NB4 (cell line): ENCODE measurements at regions not wholly inside any gene's neighbourhood (a gene's known extent, or its start where the extent isn't known, plus 50 kb on each side); places are given as distances from the start of the nearest gene placed in this dataset.

ENCODE experiments used
- DNase-seq: peaks from one replicate; pipeline ENCODE4 v3.0.0; 2010; ENCODE audit warnings: low read depth
- H3K4me3 ChIP-seq: one replicate; pipeline ENCODE4 v1.5.1; 2011; ENCODE audit warnings: mild to moderate bottlenecking, low read depth, low read length, moderate library complexity
- MAX ChIP-seq: IDR thresholded peaks from 2 replicates; pipeline ENCODE4 v1.6.1; 2011; ENCODE audit warnings: low read depth, low read length
- MYC ChIP-seq: IDR thresholded peaks from 2 replicates; pipeline ENCODE4 v1.6.1; 2011; ENCODE audit warnings: low read depth, low read length
- POLR2A ChIP-seq: IDR thresholded peaks from 2 replicates; pipeline ENCODE4 v1.6.1; 2011; ENCODE audit warnings: mild to moderate bottlenecking; ENCODE audit not compliant: insufficient read length; ENCODE audit errors: extremely low read depth
- TF ChIP-seq, protein P1 (sequence below): IDR thresholded peaks from one replicate; pipeline ENCODE4 v1.5.1; 2012; ENCODE audit warnings: low read depth, low read length

DNA sequence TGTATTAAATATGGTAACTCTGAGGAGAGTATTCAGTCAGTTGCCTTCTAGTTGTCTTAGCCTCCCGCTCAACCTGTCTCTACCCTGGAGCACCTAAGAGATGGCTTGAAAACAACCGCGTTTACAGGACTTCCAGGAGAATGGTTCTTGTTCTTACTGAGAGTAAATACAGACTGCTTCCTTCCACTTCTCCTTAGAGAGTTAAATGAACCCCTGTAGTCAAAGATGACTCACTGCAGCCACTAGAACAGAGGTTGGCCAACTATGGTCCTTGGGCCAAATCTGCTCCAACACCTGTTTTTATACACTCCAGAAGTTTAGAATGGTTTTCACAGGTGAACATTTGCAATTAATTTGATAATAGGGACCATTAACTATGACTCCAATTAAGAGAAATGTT lies 60.1 kb upstream of the ASB17 start:
- no peak for TF ChIP-seq POLR2A
- TF ChIP-seq MAX: no peak
- TF ChIP-seq MYC: no peak
- TF ChIP-seq, protein P1, sequence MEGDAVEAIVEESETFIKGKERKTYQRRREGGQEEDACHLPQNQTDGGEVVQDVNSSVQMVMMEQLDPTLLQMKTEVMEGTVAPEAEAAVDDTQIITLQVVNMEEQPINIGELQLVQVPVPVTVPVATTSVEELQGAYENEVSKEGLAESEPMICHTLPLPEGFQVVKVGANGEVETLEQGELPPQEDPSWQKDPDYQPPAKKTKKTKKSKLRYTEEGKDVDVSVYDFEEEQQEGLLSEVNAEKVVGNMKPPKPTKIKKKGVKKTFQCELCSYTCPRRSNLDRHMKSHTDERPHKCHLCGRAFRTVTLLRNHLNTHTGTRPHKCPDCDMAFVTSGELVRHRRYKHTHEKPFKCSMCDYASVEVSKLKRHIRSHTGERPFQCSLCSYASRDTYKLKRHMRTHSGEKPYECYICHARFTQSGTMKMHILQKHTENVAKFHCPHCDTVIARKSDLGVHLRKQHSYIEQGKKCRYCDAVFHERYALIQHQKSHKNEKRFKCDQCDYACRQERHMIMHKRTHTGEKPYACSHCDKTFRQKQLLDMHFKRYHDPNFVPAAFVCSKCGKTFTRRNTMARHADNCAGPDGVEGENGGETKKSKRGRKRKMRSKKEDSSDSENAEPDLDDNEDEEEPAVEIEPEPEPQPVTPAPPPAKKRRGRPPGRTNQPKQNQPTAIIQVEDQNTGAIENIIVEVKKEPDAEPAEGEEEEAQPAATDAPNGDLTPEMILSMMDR: no peak
- DNase-seq: peak; percentile 2

GRCh38 chr1:75993661-75994060 lies 61.5 kb upstream of the ASB17 start:
- no peak for DNase-seq
- TF ChIP-seq MAX: no peak
- TF ChIP-seq MYC: no peak
- TF ChIP-seq POLR2A: no peak
- TF ChIP-seq, protein P1: no peak
- no peak overlapping the region for H3K4me3 ChIP-seq

More for the DNA sequence above, 60.1 kb upstream of the ASB17 start:
- no peak overlapping the region for H3K4me3 ChIP-seq

DNA sequence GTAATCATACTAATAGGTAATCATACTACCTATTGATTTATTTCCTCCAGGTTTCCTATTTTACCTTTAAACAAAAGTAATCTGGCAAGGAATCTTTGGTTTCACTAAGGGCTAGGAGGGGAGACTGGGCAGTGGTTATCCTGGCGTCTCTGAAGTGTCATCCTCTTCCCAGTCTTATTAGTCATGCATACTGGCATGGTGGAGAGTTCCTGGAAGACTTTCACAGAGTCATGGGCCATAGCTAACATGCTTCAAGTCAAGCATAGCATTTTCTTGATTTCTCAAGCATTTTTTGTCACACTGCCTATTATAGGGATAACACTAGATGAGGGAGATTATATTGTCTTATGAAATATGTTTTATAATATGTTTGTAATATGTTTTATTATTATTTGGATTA lies 64.0 kb upstream of the ASB17 start:
- TF ChIP-seq POLR2A (no peak), MAX (no peak), MYC (no peak)
- TF ChIP-seq, protein P1: no peak
- H3K4me3 ChIP-seq: no peak overlapping the region
- no peak for DNase-seq

- no peak overlapping the region for H3K4me3 ChIP-seq
- DNase-seq: no peak
- TF ChIP-seq, protein P1: no peak
- TF ChIP-seq MAX: no peak
- TF ChIP-seq MYC: no peak
- TF ChIP-seq POLR2A: no peak
Measured at GRCh38 chr1:75999034-75999433, 66.8 kb upstream of the ASB17 start.

GRCh38 chr1:76003946-76004345 lies 70.6 kb upstream of the ST6GALNAC3 start:
- no peak overlapping the region for H3K4me3 ChIP-seq
- TF ChIP-seq MAX (no peak), POLR2A (no peak), MYC (no peak)
- TF ChIP-seq, protein P1: no peak
- no peak for DNase-seq

GRCh38 chr1:76005765-76006164 lies 68.8 kb upstream of the ST6GALNAC3 start:
- TF ChIP-seq MYC: no peak
- TF ChIP-seq POLR2A: no peak
- TF ChIP-seq MAX: no peak
- TF ChIP-seq, protein P1: no peak
- H3K4me3 ChIP-seq: no peak overlapping the region
- DNase-seq: no peak
